Hepatocyte (in vitro differentiated cells): ENCODE measurements at regions not wholly inside any gene's neighbourhood (a gene's known extent, or its start where the extent isn't known, plus 50 kb on each side); places are given as distances from the start of the nearest gene placed in this dataset.

Experiments
- DNase-seq: peaks from one replicate; pipeline ENCODE4 v3.0.0-alpha.2; 2016; ENCODE audit warnings: low spot score
- H2AFZ ChIP-seq: fragments of 200-600 bp; sonication (generic); 2 replicates; pipeline ENCODE4 v1.6.0; 2016; ENCODE audit warnings: antibody characterized with exemption, mild to moderate bottlenecking
- H3K27ac ChIP-seq: fragments of 200-600 bp; sonication (generic); 2 replicates; pipeline ENCODE4 v1.5.1; 2016; ENCODE audit warnings: mild to moderate bottlenecking
- H3K27me3 ChIP-seq: fragments of 200-600 bp; sonication (generic); 2 replicates; pipeline ENCODE4 v1.6.1; 2016
- H3K36me3 ChIP-seq: fragments of 200-600 bp; sonication (generic); replicated peaks from 2 replicates; pipeline ENCODE4 v1.5.1; 2016; ENCODE audit warnings: low read depth; ENCODE audit not compliant: insufficient read depth
- H3K4me1 ChIP-seq: fragments of 200-600 bp; sonication (generic); 2 replicates; pipeline ENCODE4 v1.5.1; 2016; ENCODE audit warnings: mild to moderate bottlenecking, moderate library complexity; ENCODE audit not compliant: insufficient read depth
- H3K4me2 ChIP-seq: fragments of 200-600 bp; sonication (generic); 2 replicates; pipeline ENCODE4 v1.6.0; 2016
- H3K4me3 ChIP-seq: fragments of 200-600 bp; sonication (generic); 2 replicates; pipeline ENCODE4 v1.5.1; 2016; ENCODE audit warnings: mild to moderate bottlenecking
- H3K79me2 ChIP-seq: fragments of 200-600 bp; sonication (generic); 2 replicates; pipeline ENCODE4 v1.6.0; 2017; ENCODE audit warnings: mild to moderate bottlenecking
- H3K9me2 ChIP-seq: fragments of 200-600 bp; sonication (generic); replicated peaks from 2 replicates; pipeline ENCODE4 v1.6.0; 2017; ENCODE audit warnings: mild to moderate bottlenecking; ENCODE audit not compliant: insufficient read depth
- H3K9me3 ChIP-seq: fragments of 200-600 bp; sonication (generic); 2 replicates; pipeline ENCODE4 v1.5.1; 2016; ENCODE audit warnings: low read depth, mild to moderate bottlenecking
- H4K20me1 ChIP-seq: fragments of 200-600 bp; sonication (generic); 2 replicates; pipeline ENCODE4 v1.6.0; 2016; ENCODE audit warnings: mild to moderate bottlenecking; ENCODE audit not compliant: insufficient read depth, poor library complexity, severe bottlenecking
- EZH2 ChIP-seq: fragments of 200-600 bp; sonication (generic); IDR thresholded peaks from 2 replicates; pipeline ENCODE4 v1.6.1; 2016; ENCODE audit warnings: antibody characterized with exemption, mild to moderate bottlenecking, borderline replicate concordance
- EZH2phosphoT487 ChIP-seq: fragments of 200-600 bp; sonication (generic); IDR thresholded peaks from one replicate; pipeline ENCODE4 v1.6.1; 2018; ENCODE audit warnings: antibody characterized with exemption, mild to moderate bottlenecking, low read depth, moderate library complexity; ENCODE audit not compliant: unreplicated experiment, severe bottlenecking
- WGBS: methylation state at CpG from one replicate; pipeline ENCODE4 v1.1.6; 2016; ENCODE audit warnings: low lambda C conversion rate; ENCODE audit errors: missing lambda C conversion rate; 5-methylcytosine and 5-hydroxymethylcytosine counted together
- TF ChIP-seq, protein P1 (sequence below): fragments of 200-600 bp; sonication (generic); IDR thresholded peaks from 2 replicates; pipeline ENCODE4 v1.5.1; 2016; ENCODE audit warnings: antibody characterized with exemption, mild to moderate bottlenecking; ENCODE audit not compliant: poor library complexity

DNA sequence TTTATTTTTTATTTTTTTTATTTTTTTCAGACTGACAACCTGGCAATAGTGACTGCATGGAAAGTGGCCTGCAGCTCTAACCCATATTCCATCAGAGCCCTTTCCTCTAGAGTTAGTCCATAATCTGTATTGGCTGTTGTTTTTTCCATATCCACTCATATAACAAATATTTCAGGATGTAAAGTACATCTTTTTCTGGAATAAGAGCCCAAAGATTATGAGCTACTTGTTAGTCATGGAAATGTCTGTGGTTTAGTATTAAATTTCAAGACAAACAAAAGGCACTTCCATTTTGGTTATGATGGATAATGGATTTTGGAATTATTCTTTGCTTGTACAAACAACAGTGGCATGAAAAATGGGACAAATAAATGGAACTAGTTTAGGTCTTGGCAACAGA lies 296.0 kb upstream of the HS3ST1 start:
- H4K20me1 ChIP-seq = no peaks in the 10 kb centered on the region
- H3K4me1 ChIP-seq = peaks cover 4% of the 10 kb centered on the region
- H2AFZ ChIP-seq = no peak overlapping the region
- H3K4me3 ChIP-seq = no peak overlapping the region
- TF ChIP-seq EZH2phosphoT487 = no peak
- TF ChIP-seq, protein P1, sequence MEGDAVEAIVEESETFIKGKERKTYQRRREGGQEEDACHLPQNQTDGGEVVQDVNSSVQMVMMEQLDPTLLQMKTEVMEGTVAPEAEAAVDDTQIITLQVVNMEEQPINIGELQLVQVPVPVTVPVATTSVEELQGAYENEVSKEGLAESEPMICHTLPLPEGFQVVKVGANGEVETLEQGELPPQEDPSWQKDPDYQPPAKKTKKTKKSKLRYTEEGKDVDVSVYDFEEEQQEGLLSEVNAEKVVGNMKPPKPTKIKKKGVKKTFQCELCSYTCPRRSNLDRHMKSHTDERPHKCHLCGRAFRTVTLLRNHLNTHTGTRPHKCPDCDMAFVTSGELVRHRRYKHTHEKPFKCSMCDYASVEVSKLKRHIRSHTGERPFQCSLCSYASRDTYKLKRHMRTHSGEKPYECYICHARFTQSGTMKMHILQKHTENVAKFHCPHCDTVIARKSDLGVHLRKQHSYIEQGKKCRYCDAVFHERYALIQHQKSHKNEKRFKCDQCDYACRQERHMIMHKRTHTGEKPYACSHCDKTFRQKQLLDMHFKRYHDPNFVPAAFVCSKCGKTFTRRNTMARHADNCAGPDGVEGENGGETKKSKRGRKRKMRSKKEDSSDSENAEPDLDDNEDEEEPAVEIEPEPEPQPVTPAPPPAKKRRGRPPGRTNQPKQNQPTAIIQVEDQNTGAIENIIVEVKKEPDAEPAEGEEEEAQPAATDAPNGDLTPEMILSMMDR = no peak
- no peaks in the 10 kb centered on the region for H3K9me2 ChIP-seq
- DNase-seq = no peak
- H3K27ac ChIP-seq = no peak overlapping the region
- H3K79me2 ChIP-seq = no peaks in the 10 kb centered on the region
- H3K9me3 ChIP-seq = no peaks in the 10 kb centered on the region
- no peaks in the 10 kb centered on the region for H3K27me3 ChIP-seq
- H3K4me2 ChIP-seq = no peak overlapping the region
- no peaks in the 10 kb centered on the region for H3K36me3 ChIP-seq

DNA sequence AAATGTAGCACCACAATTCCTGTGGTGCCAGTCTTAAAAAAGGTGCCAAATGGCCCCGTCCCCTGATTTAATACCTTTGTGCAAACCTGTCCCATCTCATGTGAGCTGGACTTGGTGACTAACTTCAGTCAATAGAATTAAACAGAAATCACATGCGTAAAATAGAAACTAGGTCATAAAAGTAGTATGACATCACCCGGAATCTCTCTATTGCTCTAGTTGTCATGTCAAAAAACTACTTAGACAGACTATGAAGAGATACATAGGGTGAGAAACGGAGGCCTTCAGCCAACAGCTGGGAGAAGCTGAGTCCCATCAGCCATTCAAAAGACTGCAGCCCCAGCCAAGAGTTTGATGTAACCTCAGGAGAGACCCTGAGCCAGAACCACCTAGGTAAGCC lies 293.5 kb upstream of the HS3ST1 start:
- Histone ChIP-seq H3K9me2 (no peaks in the 10 kb centered on the region), H3K27ac (peak overlapping the region; percentile 69), H3K36me3 (no peaks in the 10 kb centered on the region), H3K9me3 (no peaks in the 10 kb centered on the region), H2AFZ (no peak overlapping the region), H3K79me2 (no peaks in the 10 kb centered on the region), H3K4me3 (no peak overlapping the region), H4K20me1 (no peaks in the 10 kb centered on the region), H3K27me3 (no peaks in the 10 kb centered on the region), H3K4me2 (no peak overlapping the region), H3K4me1 (peaks cover 4% of the 10 kb centered on the region)
- peak; percentile 38 for DNase-seq
- no peak for TF ChIP-seq EZH2
- TF ChIP-seq, protein P1 = no peak
- no peak for TF ChIP-seq EZH2phosphoT487
- 74% methylated on average over 4 of the region's 4 CpGs for WGBS

DNA sequence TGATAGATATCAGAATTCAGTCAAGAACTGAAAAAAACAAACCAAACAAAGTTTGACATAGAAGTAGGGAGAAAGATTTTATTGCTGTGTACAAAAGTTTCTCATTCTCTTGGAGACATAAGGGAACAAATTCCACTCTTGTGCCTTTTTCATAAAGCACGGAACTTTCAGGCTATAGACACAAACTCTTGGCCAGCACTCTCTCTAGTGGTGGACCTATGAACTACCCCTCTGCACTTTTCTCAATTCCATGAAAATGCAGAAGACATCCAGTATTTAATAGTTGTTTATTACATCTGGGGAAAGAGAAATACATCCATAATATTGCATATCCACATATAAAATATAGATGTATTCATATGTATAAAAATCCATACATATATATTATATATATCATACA lies 291.6 kb upstream of the HS3ST1 start:
- peaks cover 4% of the 10 kb centered on the region for H3K4me1 ChIP-seq
- peak overlapping the region; percentile 76 for H3K27ac ChIP-seq
- H3K9me2 ChIP-seq = no peaks in the 10 kb centered on the region
- no peak overlapping the region for H3K4me3 ChIP-seq
- H3K27me3 ChIP-seq = no peaks in the 10 kb centered on the region
- H3K36me3 ChIP-seq = no peaks in the 10 kb centered on the region
- no peaks in the 10 kb centered on the region for H3K79me2 ChIP-seq
- no peaks in the 10 kb centered on the region for H4K20me1 ChIP-seq
- DNase-seq = peak; percentile 71
- WGBS = 4% methylated on average over 1 of the region's 1 CpG
- no peak overlapping the region for H3K4me2 ChIP-seq
- no peak for TF ChIP-seq EZH2phosphoT487
- TF ChIP-seq, protein P1 = peak; percentile 81
- no peak for TF ChIP-seq EZH2
- H3K9me3 ChIP-seq = no peaks in the 10 kb centered on the region
- no peak overlapping the region for H2AFZ ChIP-seq

DNA sequence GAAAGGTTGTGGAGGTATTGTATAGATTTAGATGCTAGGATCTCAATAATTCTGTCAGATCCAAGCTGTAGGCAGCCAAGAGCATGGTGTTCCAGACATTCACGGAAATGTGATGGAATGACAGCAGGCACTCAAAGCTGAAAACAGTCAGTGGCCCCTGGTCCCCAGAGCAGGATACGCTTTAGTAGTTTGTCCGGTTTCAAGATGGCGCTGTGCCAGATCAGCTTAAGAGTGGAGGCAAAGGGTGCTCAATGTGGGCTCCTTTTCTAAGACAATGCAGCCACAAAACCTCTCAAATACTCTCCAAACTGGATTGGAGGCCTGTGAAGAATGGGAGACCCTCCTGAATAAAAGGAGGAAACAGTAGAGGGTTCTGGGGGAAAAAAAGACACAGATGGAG lies 291.2 kb upstream of the HS3ST1 start:
- H3K4me3 ChIP-seq = no peak overlapping the region
- H3K79me2 ChIP-seq = no peaks in the 10 kb centered on the region
- peak overlapping the region; percentile 76 for H3K27ac ChIP-seq
- WGBS = 94% methylated on average over 4 of the region's 4 CpGs
- H3K4me2 ChIP-seq = no peak overlapping the region
- TF ChIP-seq EZH2 (no peak), EZH2phosphoT487 (no peak)
- TF ChIP-seq, protein P1 = no peak
- H3K36me3 ChIP-seq = no peaks in the 10 kb centered on the region
- no peak overlapping the region for H2AFZ ChIP-seq
- no peaks in the 10 kb centered on the region for H4K20me1 ChIP-seq
- H3K4me1 ChIP-seq = peaks cover 4% of the 10 kb centered on the region
- no peaks in the 10 kb centered on the region for H3K9me3 ChIP-seq
- no peak for DNase-seq
- no peaks in the 10 kb centered on the region for H3K27me3 ChIP-seq
- H3K9me2 ChIP-seq = no peaks in the 10 kb centered on the region
